ENCODE measurements at regions not wholly inside any gene's neighbourhood (a gene's known extent, or its start where the extent isn't known, plus 50 kb on each side); places are given as distances from the start of the nearest gene placed in this dataset.

- FAIRE-seq (no peak), DNase-seq (ENCODE audit: insufficient read length, low spot score) (no peak)
Measured at GRCh38 chr2:156190517-156190916, 142.0 kb downstream of the NR4A2 start.

DNA sequence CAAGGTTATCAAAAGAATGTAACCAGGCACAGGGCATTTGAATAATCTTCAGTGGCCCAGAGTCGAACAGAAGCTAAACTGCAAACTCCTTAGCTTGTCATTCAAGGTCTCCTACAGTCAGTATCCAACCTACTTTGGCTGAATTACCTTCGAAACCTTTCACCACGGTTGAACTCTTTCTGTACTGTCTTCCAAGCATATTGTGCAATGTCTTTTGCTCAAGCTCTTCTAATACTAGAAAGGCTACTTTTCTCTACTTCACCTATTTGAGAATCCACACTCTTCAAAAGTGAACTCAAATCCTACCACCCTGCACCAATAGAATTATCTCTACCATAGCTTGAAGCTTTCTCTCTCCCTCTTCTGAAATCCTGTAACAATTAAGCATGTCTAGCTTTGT lies 142.9 kb downstream of the NR4A2 start:
- DNase-seq (ENCODE audit: insufficient read length, low spot score) (no peak), FAIRE-seq (no peak)
- no peak for TF ChIP-seq POLR2A (IDR thresholded peaks at IDR 0.05; ENCODE audit: low read depth, low read length)

More at GRCh38 chr2:156190517-156190916, 142.0 kb downstream of the NR4A2 start:
- no peak for TF ChIP-seq POLR2A (IDR thresholded peaks at IDR 0.05; ENCODE audit: low read depth, low read length)

DNA sequence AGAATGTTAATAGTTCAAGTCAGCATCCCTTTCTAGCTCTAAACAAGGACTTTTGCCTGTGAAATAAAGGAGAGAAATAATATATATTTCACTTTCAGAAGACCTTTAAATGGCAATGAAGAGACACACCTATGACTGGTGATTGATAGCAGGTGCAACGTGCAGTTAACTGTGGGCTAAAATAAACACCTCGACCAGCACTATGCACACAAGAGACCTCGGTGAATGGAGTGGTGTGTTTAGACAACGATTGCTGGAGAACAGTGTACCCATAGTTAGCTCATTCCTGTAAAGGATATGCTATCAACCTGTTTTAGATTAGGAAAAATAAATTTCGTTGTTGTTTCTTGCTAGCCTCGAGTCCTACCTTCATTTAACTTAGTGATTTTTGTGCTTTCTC lies 143.4 kb downstream of the NR4A2 start:
- FAIRE-seq (no peak), DNase-seq (ENCODE audit: insufficient read length, low spot score) (no peak)
- no peak for TF ChIP-seq POLR2A (IDR thresholded peaks at IDR 0.05; ENCODE audit: low read depth, low read length)

DNA sequence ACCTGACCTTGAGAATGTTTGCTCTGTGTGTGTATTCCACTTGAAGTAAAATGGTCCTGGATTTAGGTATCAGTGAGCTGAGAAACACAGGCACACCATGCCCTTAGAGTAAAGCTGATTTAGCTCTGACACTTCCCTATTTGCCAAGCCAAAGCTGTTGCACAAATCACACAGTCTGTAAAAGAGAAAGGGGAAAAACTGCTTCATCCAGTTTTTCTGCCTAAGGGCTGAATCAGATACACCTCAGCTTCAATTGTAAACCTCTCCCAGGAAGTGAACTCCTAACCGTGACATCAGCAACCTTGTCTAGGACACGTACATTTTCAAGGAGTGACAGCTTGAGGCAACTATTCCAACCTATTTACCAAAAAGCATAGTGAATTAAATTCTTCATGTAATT lies 150.4 kb downstream of the NR4A2 start:
- no peak for TF ChIP-seq POLR2A (IDR thresholded peaks at IDR 0.05; ENCODE audit: low read depth, low read length)
- FAIRE-seq (no peak), DNase-seq (ENCODE audit: insufficient read length, low spot score) (no peak)

DNA sequence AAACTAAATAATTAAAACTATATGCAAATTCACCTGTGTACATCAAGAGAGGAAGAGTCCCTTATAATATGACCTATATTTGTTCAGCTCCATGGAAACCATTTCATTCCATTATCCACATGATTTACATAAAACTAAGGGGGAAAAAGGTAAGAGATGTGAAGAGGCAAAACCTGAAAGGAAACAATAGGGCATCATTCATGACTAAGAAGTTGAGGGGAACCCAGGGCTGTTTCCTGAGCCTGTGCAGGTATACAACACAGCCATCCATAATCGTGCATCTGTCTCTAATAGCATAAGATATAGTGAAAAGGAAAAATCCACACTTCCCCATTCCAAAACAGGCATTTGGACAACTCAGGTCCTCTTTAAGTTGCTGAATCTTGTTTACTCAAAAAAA lies 151.3 kb downstream of the NR4A2 start:
- no peak for DNase-seq (ENCODE audit: insufficient read length, low spot score)
- no peak for TF ChIP-seq POLR2A (IDR thresholded peaks at IDR 0.05; ENCODE audit: low read depth, low read length)
- no peak for FAIRE-seq

- FAIRE-seq (no peak), DNase-seq (ENCODE audit: insufficient read length, low spot score) (no peak)
- TF ChIP-seq POLR2A (IDR thresholded peaks at IDR 0.05; ENCODE audit: low read depth, low read length), result no peak
Measured at GRCh38 chr2:156177654-156178053, 154.9 kb downstream of the NR4A2 start.

GRCh38 chr2:156175946-156176345 lies 156.6 kb downstream of the NR4A2 start:
- FAIRE-seq (no peak), DNase-seq (ENCODE audit: insufficient read length, low spot score) (no peak)
- no peak for TF ChIP-seq POLR2A (IDR thresholded peaks at IDR 0.05; ENCODE audit: low read depth, low read length)

GRCh38 chr2:156170929-156171328 lies 161.6 kb downstream of the NR4A2 start:
- TF ChIP-seq POLR2A (IDR thresholded peaks at IDR 0.05; ENCODE audit: low read depth, low read length), result no peak
- DNase-seq (ENCODE audit: insufficient read length, low spot score) (no peak), FAIRE-seq (no peak)

GRCh38 chr2:156165742-156166141 lies 166.8 kb downstream of the NR4A2 start:
- FAIRE-seq, result no peak
- TF ChIP-seq POLR2A (IDR thresholded peaks at IDR 0.05; ENCODE audit: low read depth, low read length), result no peak
- DNase-seq (ENCODE audit: insufficient read length, low spot score), result no peak

DNA sequence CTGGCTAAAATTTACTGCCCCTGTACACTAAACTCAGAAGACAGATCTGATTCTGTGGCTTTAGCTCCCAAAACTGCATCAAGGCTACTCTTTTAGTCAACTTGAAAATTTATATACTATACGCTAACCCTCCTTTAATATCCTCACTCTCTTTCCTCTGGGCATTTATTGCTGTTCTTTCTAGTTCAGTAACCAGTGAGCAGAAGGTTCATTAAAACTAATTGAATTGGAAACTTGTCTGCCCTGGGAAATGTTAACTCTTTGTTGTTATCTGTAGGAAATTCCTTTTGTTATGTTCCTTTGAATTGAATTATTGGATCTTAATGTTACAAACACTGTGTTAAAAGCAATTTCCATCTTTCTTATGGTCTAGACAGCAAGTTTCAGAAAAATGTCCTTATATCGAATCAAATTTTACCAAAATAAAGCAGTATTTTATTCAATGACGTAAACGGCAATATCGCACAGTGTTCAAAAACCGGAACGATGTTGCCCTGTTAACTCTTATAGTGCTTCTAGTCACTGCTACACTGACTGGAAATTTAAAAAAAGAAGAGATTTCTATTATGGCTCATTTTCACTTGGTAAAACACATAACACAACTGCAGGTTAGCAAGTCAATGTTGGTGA lies 168.3 kb downstream of the NR4A2 start:
- FAIRE-seq (no peak), DNase-seq (ENCODE audit: insufficient read length, low spot score) (no peak)
- no peak for TF ChIP-seq POLR2A (IDR thresholded peaks at IDR 0.05; ENCODE audit: low read depth, low read length)

GRCh38 chr2:156158808-156159207 lies 173.7 kb downstream of the NR4A2 start:
- DNase-seq (ENCODE audit: insufficient read length, low spot score), result no peak
- no peak for TF ChIP-seq POLR2A (IDR thresholded peaks at IDR 0.05; ENCODE audit: low read depth, low read length)
- no peak for FAIRE-seq

DNA sequence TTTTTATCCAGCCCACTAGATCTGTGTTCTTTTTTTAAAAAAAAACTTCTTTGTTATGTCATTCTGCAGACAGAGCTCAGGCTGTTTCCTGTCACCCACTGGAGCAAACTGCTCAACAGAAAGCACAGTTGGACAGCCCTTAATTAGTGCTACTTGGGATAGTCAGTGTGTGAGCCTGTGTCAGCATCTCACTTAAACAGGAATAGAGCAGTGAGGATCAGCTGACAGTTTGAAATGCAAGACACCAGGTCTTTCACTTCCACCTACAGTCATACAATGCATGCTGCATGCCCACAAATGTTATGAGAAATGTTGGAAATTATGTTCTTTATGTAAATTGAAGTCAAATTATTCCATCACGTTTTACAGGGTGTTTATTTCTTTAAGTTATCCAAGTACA lies 174.9 kb downstream of the NR4A2 start:
- FAIRE-seq, result no peak
- no peak for TF ChIP-seq POLR2A (IDR thresholded peaks at IDR 0.05; ENCODE audit: low read depth, low read length)
- DNase-seq (ENCODE audit: insufficient read length, low spot score), result no peak

DNA sequence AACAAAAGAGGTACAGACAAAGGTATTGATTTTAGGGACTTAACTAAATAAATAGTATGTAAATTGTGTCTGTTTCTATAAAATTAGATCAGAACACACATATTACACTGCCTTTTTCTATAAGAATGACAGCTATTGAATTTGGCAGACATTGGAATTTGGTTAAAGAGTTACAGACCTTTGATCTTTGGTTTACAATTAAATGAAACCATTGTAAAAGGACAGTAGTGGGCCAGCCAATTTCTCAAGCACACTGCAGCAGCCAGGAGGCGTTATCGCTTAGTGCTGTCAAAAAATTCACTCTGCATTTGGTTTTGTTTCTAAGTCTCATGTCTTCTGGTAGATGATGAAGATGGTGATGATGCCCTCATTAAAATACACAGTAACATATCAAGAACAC lies 175.9 kb downstream of the NR4A2 start:
- no peak for FAIRE-seq
- TF ChIP-seq POLR2A (IDR thresholded peaks at IDR 0.05; ENCODE audit: low read depth, low read length), result no peak
- DNase-seq (ENCODE audit: insufficient read length, low spot score), result no peak

DNA sequence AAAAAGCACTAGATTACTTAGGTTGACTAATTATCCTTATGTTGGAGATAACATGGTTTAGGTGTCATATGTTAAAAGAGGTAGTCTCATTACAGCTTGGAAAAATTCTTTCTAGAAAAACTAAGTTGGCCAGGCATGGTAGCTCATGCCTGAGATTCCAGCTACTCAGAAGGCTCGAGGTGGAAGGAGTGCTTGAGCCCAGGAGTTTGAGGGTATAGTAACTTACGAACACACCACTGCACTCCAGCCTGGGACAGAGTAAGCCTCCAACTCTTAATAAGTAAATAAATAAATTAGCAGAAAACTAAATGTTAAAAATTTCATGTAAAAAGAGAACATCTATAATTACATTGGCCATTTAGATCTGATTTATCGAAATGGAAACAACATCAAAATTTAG lies 177.2 kb downstream of the NR4A2 start:
- DNase-seq (ENCODE audit: insufficient read length, low spot score), result no peak
- no peak for TF ChIP-seq POLR2A (IDR thresholded peaks at IDR 0.05; ENCODE audit: low read depth, low read length)
- no peak for FAIRE-seq

DNA sequence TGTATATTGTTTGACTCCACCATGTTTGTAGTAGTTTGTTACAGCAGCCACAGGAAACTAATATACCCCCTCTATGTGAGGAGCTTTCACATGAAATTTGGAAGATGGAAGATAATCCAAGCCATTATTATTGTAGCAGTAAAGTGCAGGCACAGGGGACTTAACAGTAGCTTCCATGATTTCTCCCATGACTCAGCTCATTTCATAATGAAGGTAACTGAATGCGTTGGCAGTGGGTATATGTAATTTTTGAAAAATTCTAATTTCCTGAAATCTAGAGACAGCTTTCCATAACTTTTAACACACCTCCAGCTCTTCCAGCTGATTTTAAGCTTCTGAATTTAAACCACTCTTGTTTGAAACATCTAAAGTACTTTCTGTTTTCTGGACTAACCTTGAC lies 181.2 kb downstream of the NR4A2 start:
- no peak for DNase-seq (ENCODE audit: insufficient read length, low spot score)
- no peak for TF ChIP-seq POLR2A (IDR thresholded peaks at IDR 0.05; ENCODE audit: low read depth, low read length)
- FAIRE-seq, result no peak
